GM19468 (cell line): ENCODE measurements at regions not wholly inside any gene's neighbourhood (a gene's known extent, or its start where the extent isn't known, plus 50 kb on each side); places are given as distances from the start of the nearest gene placed in this dataset.

Experiments
- ATAC-seq: cut with Tn5 transposase; IDR thresholded peaks from one replicate; pipeline ENCODE4 v1.9.1; 2021; ENCODE audit warnings: mild to moderate bottlenecking, moderate library complexity, moderate number of reproducible peaks; ENCODE audit not compliant: unreplicated experiment; ENCODE audit errors: extremely low read depth

DNA sequence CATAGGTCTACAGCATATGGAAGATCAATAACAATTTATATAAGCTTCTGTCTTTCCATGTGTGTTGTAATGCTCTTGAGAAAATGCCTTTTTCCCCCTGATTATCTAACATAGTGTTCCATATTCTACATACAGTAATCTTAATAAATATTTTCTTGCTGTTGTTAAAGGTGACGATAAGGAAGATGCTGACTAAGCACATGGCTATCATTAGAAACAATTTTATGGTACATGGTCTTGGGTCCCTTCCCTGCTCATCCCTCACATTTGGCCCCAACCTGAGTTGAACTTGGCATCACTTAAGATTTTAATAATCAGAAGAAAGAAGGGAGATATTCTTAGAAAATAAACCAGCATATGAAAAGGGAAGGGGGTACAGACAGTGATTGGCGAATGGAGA is 382.1 kb upstream of the CDH20 start:
- ATAC-seq = no peak

DNA sequence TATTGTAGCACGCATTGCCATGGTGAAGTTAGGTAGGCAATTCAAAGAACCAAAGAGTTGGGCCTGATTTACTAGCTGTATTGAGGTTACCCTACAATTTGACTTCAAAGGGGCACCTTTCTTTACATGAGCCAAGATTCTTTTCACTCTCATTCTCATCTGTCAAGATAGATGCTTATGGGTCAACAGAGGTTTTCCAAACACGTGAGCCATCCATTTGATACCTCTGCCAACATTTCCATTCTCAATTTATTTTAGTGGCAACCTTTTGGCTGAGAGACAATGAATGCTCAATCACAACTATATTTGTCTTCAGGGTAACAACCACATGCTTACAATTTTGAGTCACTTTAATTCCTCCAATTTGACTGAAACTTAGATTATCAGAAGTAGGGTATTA is 370.6 kb upstream of the CDH20 start:
- ATAC-seq = no peak

DNA sequence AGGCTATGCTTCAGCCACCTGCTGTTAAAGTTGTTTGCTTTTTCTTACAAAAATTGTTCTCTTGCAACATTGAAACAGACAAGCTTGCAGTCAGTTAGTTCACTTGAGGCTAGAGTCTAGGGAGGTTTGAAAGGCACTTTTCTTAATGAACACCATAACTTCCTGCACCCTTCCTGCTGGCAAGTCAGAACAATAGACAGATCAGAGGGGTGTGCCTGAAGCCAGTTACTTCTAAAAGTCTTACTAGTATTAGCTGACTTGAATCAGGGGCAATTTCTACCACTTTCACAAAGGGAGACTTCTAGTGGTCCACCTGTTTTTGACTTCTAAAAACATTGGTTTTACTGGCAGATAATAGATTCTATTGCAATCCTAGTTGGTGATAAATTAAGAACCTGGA is 367.4 kb upstream of the CDH20 start:
- no peak for ATAC-seq

DNA sequence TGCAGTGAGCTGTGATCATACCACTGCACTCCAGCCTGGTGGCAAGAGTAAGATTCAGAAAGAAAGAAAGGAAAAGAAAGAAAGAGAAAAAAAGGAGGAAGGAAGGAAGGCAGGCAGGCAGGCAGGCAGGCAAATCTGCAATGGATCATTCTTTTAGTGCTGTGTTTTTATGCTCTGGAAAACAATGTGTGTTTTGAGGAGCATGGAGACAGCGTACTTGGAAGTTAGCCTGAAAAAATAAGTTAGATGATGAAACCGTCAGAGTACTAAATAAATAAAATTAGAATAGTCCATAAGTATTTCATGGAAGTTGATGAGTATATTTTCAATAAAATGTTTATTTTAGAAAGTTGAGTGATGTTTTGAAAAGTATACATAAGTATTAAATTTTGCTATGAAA is 366.4 kb upstream of the CDH20 start:
- no peak for ATAC-seq

DNA sequence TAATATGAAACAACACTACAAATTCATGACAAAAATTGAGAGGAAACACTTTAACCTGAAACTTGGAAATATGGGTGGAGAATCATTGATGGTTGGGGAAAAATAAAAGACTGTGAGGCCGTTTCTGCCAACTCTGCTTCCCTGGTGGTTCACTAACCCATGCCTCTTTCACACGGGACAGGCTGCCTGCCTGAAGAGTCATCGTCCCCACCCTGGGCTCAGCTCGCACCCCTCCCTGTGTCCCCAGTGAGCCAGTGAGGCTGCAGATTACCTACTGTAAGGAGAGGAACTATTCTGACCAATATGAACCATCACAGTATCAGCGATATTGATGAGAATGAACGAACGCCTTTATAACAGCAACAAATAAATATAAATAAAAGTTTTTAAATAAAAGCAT is 357.8 kb upstream of the CDH20 start:
- no peak for ATAC-seq

DNA sequence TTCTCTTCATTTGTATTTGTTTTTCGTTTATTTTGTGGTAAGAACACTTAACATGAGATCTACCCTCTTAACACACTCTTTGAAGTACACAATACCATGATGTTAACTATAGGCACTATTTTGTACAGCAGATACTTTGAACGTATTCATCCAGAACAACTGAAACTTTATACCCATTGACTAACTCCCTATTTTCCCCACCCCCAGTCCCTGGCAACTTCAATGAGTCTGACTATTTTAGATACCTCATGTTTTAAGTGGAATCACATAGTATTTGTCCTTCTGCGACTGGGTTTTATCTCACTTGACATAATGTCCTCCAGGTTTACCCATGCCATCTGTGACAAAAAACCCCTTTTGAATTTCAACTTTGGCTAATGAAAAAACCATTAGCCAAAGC is 356.3 kb upstream of the CDH20 start:
- ATAC-seq = no peak

DNA sequence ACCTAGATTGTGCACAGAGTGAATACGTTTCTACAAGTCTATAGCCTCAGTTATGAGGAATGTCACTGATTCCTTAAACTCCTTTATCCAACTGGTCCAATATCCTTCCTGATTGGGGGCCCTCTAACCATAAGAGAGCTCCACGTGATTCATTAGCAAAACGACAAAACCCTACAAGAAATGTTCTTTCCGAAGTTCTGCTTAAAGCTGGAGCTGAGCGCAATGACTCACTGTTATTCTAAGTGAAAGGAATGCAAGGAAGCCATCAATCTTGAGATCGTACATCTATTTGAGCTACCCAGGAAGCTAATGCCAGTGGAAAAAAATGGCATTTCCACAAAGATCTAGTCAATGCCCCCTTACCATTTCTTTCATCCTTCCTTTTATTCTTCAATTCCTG is 354.9 kb upstream of the CDH20 start:
- no peak for ATAC-seq

DNA sequence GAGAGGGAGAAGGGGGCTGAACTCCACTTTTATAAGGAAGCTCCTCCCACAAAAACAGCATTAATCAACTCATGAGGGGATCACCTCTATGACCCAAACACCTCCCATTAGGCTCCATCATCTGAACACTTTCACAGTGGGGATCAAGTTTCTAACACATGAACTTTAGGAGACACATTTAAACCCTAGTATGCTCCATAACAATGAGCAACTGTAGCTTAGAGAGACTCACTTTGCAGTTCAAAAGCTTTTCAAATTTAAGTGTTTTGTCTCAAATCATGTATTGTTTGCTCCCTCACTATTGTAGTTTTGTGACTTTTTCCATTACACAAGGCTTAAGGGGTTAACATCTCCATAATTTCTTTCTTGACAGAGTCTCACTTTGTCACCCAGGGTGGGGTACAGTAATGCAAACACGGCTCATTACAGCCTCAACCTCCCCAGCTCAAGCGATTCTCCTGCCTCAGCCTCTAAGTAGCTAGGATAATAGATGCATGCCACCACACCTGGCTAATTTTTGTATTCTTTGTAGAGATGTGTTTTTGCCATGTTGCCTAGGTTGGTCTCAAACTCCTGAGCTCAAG is 352.7 kb upstream of the CDH20 start:
- ATAC-seq = no peak

DNA sequence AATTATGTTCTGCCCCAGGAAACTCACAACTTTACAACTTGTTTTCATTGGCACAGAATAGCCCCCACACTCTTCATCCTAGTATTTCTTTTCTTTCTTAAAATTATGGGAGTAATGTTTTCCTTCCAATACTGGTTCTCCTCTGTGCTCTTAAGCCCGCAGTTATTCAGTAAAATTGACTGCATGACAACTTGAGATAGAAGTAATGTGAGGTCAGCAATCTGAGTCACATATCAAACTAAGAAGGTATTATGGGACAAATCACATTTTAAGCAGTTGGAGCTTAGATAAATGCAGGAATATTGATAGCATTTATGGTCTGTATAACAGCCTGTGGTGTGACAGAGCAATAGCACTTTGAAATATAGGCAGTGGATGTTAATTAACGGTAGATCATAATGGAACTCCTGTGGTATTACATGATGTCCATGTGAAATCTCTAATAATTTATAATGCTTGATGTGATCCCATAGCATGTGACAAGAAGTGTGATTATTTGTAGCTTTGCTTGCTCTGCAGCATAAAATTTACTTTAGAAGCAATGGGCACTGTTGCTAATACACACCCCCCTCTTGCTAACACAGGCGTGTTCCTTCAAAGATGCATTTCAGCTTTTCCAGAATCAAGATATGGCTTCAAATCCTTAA is 351.4 kb upstream of the CDH20 start:
- ATAC-seq = no peak

DNA sequence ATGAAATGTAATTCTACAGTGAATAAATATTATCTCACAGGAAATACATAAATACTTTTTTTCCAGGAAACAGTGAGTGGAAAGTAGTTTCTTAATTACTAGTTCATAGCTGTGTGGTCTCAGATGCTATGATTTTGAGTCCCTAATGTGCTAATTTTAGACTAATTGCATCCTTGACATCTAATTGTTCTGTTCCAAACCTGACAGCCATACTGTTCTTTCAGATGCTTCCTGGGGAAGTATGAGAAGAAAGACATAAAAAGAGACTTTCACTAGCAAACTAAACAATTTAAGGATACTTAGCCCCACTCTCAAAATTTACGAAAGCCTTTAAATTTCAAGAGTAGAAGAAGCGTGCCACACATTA is 350.9 kb upstream of the CDH20 start:
- ATAC-seq = no peak

DNA sequence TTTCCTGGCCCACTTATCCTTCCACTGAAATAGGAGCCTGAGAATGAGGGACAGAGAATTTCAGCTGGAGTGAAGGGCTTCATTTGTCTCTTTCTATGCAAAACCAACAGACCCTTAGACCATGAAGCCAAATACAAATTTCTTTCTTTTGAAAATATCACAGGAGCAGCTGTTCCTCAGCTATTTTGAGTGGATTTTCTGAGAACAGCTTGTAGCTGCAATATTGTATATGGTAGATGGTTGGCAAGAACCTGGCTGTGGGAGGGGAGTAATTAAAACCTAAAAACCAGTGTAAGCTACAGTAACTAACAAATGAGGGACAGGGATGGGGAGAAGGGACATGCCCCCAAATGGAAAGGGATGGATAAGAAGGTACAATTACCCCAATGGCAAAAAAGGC is 350.3 kb upstream of the CDH20 start:
- ATAC-seq = no peak

DNA sequence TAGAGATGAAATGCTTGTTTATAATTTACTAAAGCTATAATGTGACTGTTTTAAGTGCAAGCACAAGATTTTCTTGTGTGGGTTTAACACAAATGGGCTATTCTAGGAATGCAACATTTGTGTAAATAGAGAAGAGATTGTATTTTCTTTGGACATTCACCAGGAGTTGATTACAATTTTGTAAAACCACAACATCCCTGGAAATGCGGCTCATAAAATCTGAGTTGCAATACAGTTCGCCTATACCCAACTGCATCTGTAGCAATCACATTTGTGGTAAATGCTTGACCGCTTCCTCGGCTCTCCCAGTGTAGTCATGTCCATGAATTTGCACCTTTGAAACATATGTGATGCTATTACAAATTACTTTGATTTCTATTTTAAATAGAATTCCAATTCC is 348.7 kb upstream of the CDH20 start:
- ATAC-seq = no peak

DNA sequence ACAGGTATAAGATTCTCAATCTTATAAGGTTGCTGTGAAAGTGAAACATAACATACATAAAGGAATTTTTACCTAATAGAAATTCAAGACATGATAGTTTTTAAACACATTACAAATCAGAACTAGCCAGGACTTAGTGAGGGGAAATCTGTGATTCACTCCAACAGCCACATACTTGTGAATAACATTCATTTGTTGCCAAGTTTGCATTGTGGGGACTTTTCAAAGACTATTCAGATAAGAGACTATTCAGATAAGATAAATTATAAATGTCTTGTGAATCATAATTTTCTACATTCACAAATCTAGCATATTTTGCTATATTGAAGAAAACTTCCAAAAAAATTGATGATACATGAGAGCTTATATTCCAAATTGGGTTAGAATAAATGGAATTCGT is 345.3 kb upstream of the CDH20 start:
- no peak for ATAC-seq

DNA sequence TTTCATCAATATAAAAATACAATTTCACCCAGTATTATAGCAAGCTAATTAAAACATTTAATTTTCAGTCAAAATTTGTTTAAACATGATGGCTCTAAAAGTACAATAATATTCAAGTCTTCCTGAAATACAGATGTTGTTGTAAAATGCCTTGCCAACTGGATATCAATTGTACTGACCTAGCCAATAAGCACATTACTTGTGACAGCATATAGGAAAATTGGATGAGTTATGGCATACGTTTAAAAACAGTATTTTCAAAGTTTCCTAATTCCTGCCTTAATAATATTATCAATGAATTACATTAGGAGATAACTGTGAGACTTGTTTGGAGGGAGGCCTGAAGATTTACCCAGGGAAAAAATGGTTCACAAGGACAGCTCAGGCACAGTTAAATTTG is 336.9 kb upstream of the CDH20 start:
- ATAC-seq = no peak

DNA sequence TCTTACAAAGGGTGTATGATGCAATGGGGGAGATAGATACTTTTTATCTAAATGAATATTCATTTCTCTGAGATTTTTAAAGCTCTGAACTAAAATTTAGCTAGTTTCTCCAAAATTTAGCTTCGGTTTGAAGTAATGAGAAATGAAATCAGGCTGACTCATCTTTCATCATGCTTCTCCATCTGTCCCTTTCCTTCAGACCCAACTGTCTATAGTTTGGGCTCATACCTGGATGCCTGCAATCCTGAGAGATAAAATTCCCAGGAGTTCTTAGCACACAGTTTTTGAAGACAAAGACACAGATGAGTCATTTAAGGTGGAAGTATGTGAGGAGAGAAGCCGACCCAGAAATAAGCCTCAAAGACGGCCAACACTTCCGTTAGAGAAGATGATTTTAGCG is 336.4 kb upstream of the CDH20 start:
- ATAC-seq = no peak

DNA sequence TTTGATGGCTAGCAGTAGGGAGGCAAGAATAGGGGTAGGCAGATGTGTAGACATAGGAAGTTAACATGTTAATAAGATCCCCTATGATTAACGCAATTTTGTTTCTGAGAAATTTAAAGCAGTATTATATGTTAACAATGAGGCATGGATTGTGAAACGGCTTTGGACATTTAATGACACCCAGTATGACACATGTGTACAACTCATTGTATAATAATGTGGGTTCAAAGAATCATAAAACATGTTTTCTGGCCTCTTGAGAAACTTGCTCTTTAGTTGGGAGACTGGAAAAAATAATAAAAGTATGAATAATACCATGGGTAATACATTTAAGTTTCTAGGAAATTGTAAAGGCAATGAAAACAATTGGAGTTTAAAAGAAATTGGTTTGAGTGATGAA is 332.1 kb upstream of the CDH20 start:
- no peak for ATAC-seq

DNA sequence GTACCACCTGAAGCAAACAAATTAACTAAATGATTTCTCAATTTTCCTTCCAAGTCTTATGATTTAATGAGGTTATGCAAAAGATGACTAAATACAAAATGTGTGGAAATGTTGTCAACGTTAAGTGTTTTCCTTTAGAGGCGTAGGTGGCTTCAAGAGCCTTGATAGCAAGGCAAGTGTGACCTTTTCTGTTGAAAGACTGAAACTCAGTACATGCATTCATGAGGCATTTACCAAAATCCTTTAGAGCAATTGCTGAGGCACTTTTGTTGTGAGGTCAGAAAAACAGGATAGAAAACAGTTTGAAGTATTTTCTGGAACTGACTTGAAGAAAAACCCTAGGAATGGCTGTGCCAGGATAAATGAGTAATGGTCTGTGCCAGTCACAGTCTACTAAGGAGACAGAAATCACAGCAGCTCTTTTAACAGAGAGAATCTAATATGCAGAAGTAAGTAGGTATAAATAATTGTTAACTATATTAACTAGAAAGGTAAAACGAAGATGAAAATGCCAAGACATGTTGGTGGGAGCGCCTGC is 326.5 kb upstream of the CDH20 start:
- no peak for ATAC-seq

DNA sequence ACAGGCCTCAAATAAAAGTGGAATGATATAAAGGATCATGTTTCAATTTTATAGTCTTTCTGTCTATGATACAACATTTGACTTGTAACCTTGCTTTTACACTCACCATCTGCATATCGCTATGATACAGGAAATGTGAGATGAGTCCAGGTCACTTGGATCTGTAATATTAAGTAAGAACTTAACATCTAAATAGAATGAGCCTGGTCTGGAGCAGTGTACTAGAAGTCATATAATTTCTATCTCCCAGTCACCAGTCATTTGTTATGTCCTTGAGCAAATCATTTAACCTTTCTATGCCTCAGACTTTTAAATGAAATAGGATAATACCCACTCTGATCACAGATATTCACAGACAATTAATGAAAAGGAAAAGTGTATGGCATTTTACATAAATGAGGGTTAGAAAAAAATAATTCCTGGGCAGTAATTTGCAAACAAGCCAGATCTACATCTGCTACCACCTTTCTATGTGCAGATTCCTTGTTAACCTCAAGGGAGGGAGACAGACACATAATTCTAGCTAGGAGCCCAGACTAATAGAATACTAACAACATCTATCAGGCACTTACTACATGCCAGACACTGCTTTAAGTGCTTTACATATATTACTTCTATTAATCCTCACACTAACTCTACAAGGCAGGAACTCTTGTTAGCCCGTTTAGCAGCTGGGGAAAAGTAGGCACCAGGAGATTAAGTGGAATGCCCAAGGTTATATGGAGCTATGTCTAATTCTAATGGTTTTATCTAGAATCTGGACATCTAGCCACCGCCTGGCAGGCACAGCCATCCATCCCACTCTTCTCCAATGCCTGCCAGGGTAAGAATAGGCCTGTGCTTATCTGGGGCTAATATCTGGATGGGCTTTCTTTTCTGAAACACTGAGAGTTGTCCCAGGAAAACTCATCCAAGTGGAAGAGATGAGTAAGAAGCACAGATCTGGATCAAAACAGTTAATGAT is 313.6 kb upstream of the CDH20 start:
- no peak for ATAC-seq

DNA sequence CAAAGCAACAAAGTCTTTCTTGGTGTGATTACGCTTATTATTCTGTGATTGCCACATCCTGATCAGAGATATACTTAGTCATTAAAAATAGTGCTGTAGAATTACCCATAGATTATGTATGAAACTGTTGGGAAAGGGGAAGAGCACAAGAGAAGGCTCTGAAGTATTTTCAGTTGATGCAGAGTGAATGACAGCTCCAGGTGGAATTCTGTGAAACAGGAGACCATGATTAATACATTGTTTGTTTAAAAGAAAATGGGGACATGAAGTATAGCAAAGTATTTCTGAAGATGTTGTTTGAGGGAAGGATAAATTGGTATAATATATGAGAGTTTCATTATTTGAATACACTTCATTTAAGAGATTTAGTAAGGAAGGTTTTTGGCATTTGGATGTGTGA is 307.6 kb upstream of the CDH20 start:
- no peak for ATAC-seq

DNA sequence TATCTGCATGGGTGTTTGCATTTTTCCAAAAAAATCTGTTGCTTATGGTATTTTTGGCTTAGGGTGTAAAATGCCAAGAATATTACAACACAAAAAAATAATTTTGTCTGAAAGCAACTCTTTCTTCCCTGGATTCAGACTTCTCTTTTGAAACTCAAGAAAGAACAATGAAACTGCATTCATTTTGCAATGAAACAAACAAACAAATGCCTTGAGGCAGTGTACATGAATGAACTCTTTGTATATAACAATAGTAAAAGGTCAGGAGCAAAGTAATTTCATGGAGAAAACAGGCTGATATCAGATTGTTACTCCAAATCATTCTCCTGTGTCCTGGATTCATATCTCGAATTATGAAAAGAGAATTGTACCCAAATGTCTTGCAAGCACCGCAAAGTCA is 301.6 kb upstream of the CDH20 start:
- ATAC-seq = no peak

DNA sequence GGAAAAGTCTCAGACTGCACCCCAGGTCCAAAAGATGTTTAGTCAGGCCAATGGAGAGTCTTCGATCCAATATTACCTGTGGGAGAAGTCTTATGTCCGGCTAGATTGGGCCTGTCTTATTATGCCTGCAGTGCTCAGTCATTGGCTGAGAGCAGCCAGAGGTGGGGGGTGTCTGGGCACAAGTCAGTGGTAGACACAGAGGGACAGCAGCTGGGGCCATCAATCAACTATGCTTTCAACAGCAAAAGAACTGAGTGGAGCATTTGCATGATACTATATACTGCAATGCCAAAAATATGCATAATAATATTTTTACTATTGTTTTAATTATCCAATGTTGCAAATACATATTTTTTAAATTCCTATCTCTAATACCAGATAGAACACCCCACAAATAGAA is 298.6 kb upstream of the CDH20 start:
- ATAC-seq = no peak
